Activated CD4-positive, alpha-beta T cell treated with anti-CD3 and anti-CD28 coated beads, Interleukin-2, amount 50 U/mL, for 16 hours (primary cell): ENCODE measurements at regions not wholly inside any gene's neighbourhood (a gene's known extent, or its start where the extent isn't known, plus 50 kb on each side); places are given as distances from the start of the nearest gene placed in this dataset.

Source experiments
- DNase-seq: peaks from one replicate; pipeline ENCODE4 v3.0.0-alpha.2; 2020

GRCh38 chr21:31497914-31498313, 153.9 kb upstream of the TIAM1 start:
- no peak for DNase-seq

DNA sequence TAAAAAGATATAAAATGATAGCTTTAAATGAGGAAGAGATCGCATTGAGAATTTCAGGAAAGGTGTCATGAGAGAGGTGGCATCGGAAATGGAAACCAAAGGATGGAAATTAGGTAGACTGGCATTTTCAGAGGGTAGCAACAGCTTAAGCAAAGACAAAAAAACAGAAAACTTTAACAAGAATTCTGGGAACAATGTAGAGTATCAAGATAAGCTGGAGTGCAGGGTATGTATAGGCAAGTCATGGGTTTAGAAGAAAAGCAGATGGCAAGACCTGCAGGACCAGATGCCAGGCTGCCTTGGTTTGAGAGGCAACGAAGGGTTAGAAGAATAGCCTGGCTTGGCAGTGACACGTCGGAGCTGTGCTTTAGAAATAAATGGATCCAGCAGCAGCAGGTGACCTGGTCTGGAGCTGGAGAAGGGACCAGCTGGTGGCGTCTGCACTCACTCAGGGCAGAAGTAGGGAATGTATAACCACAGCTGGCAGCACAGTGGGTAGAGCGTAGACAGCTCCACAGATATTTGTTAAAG, 149.4 kb upstream of the TIAM1 start:
- DNase-seq: no peak

DNA sequence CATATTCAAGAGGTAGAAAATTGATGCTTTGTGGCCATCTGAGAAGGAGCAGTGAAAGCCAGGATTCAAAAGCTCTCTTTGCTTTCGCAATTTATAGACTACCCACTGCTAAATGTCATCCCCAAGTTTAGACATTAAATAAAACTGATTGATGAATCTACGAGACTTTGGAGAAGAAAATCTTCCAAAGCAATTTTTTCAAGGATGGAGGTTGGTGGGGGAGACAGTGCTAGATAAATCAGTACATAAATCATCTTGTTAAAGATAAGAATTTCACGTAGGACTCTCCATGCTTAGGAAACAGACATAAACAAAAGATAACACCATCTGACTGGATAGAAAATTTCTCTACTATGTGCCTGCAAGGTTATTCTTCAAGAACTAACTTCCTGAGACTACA, 147.6 kb upstream of the TIAM1 start:
- no peak for DNase-seq

GRCh38 chr21:31490443-31490842, 146.4 kb upstream of the TIAM1 start:
- DNase-seq: no peak

GRCh38 chr21:31489726-31490125, 145.7 kb upstream of the TIAM1 start:
- DNase-seq: no peak

DNA sequence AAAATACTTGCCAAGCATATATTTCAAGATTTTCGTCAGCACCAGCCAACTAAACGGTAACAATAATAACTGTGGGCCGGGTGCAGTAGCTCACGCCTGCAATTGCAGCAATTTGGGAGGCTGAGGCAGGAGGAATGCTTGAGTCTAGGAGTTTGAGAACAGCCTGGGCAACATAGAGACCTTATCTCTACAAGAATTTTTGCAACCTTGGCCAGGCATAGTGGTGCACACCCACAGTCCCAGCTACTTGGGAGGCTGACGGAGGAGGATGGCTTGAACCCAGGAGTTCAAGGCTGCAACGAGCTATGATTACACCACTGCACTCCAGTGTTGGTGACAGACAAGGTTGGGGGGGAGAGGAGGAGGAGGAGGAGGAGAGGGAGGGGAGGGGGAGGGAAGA, 145.0 kb upstream of the TIAM1 start:
- DNase-seq: no peak

- no peak for DNase-seq
These were observed 140.2 kb upstream of the TIAM1 start for GRCh38 chr21:31484219-31484618.

GRCh38 chr21:31483146-31483545, 139.1 kb upstream of the TIAM1 start:
- no peak for DNase-seq

GRCh38 chr21:31482460-31482859, 138.4 kb upstream of the TIAM1 start:
- DNase-seq: no peak

DNA sequence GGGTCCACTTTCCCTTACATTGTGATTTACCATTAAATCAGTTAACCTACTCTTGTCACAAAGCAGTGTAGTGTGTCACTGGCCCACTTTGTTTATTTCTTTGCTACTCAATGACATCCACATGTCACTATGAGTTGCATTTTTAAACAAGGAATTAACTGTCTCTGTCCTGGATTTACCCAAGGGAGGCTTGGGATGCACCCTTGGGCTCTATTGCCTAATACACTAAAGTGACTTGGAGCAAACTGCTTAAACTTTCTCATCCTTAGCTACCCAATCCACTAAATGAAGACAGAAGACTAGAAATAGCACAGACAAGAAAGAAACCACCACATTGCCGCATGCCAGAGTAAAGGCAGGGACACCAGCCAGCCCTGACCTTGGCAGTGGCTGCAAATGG, 136.2 kb upstream of the TIAM1 start:
- no peak for DNase-seq

DNA sequence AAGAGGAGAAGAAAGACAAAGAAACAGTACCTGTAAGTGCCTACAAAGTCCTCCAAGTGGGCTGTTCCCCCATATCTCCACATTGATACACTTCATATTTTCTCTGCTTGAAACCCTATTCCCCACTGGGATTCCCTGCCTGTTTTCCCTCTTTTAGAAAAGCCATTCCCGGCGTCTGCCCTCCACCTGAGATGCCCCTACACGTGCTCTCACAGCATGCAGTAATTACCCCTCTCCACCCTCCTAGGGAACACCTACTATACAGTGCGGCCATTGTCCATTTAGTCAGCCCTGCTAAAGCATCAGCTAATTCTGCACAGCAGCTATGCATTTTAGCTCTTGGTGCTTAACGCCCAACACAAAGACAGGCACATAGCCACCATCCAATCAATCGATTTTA, 135.7 kb upstream of the TIAM1 start:
- DNase-seq: no peak

GRCh38 chr21:31479222-31479621, 135.2 kb upstream of the TIAM1 start:
- DNase-seq: no peak

DNA sequence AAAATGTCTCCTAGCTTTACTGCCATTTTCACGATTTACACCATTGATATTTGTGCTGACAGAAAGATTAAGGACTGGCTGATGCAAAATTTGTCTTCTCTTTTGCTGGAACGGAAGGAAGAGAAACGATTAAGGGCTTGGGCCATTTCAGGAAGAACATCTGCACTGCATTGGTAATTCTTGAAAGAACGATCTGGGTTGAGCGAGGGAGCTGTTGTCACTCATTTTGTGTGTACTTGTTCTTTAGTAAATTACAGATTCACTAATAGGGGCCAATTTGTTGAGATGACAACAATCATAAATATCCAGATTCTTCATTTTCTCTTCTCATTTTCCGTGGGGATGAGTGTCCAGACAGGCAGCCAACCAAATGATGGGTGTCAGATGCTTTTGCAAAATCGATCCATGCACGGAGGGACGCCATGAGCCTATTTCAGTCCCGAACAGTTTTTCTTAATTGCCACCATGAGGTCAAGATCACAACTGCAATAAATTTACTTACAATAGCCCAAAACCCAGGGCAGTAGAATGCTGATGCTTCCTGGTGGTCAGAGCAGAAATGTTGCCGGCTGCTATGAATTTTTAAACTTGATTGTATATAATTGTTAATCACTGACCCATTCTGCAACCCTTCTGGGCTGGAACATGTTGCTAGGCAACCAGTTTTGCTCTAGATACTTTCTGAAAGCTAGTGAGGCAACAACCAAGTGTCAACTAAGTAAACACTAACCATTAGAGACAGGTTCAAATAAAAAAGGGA, 132.4 kb upstream of the TIAM1 start:
- DNase-seq: no peak

- peak; percentile 2 for DNase-seq
These were observed 131.2 kb upstream of the TIAM1 start for GRCh38 chr21:31475223-31475622.

DNA sequence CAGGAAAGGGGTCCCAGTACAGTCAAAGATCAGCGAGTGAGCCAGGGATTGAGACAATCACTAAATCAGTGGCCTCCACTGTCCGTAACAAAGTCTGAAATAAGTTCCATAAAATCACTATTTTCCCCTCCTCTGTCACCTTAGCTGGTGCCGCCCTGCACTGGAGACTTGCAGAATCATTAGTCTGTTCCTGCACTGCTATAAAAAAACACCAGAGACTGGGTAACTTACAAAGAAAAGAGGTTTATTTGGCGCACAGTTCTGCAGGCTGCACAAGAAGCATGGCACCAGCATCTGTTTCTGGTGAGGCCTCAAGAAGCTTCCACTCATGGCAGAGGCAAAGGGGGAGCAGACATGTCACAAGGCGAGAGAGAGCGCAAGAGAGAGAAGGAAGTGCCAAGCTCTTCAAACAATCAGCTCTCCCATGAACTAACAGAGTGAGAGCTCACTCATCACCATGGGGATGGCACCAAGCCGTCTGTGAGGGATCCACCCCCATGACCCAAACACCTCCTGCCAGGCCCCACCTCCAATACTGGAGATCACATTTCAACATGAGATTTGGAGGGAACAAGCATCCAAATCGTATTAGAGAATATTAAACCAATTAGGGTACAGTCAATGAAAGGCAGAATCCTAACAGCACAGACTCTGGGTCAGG, 129.8 kb upstream of the TIAM1 start:
- no peak for DNase-seq

DNA sequence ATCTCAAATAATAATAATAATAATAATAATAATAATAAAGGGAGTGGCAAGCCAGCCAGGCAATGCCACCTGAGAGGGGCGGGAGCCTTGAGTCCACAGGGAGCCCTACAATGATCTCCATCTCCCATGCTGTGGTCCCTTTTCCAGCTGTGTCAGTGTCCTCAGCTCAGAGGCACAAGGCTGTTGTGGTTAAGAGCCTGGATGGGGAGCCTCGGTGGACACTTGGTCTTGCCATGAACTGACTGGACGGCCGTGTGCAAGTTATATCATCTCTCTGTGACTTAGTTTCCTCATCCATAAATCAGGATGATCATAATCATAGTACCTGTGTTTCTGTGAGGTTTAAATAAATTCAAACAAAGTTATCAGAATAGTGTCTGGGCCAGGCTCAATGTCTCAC, 127.8 kb upstream of the TIAM1 start:
- DNase-seq: no peak

DNA sequence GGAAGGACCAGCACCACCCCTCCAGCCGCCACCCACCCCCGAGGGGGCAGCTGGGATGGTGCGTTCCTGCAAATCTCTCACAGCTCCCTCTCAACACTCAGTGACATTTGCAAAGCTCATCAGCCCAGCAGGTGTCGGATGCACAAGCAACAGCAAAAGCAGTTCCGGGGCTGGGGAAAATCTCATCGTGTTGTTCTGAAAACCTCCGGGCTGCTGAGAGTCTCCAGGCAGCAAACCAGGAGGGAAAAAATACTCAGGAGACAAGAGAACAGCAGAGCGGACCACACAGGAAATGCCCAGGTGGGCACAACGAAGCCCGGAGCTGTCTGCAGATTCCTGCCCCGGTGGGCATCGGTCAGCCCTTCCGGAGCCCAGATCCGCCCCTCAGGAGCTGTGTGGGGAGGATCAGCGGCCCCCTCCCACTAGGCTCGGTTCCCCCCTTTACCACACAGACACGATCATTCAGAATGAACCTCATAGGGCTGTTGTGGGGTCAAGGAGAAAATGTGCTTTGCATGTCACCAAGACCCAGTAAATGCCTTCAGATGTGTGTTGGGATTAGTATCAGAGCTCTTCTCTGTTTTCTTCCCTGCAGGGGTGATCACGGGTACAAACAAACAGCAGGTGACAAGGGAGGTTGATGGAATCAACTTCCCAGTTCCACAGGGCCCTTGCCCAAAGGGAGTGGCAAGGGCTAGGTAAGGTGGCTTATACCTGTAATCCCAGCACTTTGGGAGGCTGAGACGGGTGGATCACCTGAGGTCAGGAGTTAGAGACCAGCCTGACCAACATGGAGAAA, 127.0 kb upstream of the TIAM1 start:
- DNase-seq: no peak

- no peak for DNase-seq
These were observed 116.9 kb upstream of the TIAM1 start for GRCh38 chr21:31460980-31461379.

DNA sequence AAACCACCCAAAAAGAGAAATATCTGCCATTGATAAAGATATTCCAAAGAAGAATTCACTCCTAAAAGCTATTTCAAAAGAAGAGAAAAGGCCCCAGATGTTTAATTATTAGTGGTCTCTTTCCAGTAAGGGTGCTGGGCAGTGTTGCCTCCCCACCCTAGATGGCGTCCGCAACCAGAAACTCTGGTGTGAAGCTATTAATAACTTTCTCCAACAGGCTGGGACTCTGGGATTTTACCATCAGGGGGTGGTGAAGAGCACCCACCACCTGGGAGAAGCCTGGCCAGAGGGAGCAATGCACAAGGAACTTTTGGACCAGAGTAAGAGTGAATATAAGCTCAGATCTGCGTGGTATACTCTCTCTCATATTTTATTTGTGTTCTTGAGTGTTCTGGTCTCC, 115.4 kb upstream of the TIAM1 start:
- DNase-seq: no peak

DNA sequence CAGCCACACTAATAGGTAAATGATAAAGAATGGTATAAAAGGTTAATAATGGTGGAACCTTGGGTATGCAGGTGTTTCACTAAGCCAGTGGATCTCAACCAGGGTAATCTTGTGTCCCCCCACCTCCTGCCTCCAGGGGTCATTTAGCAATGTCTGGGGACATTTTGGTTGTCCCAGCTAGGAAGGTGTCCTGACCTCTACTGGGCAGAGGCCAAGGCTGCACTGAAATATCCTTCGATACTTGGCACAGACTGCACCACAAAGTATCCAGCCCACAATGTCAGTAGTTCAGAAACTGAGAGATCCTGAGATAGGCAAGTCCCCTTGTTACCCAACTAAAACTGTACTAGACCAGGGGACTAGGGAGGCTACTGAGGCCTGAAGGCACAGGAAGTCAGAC, 113.6 kb upstream of the TIAM1 start:
- no peak for DNase-seq

DNA sequence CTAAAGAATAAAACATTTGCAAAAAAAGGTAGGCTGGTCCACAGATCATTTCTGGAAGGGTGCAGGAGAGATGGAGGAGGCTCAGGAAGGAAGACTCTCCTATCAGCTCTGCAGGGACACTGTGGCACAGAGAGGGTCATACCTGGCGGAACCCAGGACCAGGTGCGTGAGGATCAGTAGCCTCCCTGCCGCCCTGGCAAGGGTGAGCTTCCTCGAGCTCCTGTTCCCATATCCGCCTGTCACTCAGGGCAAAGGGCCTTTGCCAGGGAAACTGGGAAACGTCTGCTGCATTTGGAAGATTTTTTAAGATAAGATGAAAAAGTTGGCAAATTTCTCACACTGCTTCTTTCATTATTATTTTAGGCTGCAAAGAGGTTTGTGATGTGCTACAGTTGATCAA, 112.1 kb upstream of the TIAM1 start:
- DNase-seq: no peak

DNA sequence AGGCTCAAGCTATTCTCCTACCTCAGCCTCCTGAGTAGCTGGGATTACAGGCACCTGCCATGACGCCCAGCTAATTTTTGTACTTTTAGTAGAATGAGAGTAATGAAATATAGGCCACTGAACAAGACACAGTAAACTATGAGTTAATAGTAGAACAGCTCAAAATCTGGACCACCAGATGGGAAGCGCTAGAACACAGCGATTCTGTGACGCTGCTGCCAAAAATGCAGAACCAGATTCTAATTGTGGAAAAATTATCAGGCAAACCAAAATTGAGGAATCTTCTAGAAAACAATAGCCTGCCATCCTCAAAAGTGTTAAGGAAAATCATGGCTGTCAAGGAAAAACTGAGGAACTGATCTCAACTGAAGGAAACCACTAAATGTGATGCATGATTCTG, 111.4 kb upstream of the TIAM1 start:
- DNase-seq: no peak

DNA sequence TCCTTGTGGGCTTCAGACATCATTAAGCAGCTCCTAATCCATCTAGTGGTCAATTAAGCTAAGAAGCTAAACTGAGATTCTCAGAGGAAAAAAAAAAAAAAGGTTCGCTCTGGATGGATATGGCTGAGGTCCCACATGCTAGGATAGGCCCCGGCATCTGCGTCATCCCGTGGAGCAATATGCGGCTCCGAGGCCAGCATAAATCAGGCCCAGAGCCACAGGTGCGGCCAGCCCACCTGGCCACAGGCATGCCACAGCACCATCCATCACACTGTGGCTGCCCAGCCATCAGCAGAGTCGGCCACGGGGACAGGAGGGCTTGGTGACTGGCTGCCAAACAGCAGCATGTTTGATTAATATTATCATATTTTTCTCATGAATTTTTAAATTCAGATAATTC, 106.9 kb upstream of the TIAM1 start:
- no peak for DNase-seq
